CD1c-positive myeloid dendritic cell (primary cell): ENCODE measurements at regions not wholly inside any gene's neighbourhood (a gene's known extent, or its start where the extent isn't known, plus 50 kb on each side); places are given as distances from the start of the nearest gene placed in this dataset.
A peak's percentile ranks its signal among the peaks of the same experiment; 100 is the strongest.
"Not testable (repeated sequence)": the region's sequence is repeated elsewhere in the genome, so short reads cannot be mapped to it uniquely, and the experiment has no call there.

Experiments
- DNase-seq: peaks from one replicate; pipeline ENCODE4 v3.0.0-alpha.2; 2016; ENCODE audit errors: extremely low spot score

- no peak for DNase-seq
Measured at GRCh38 chr7:159209429-159209828, 64.8 kb upstream of the VIPR2 start.

DNA sequence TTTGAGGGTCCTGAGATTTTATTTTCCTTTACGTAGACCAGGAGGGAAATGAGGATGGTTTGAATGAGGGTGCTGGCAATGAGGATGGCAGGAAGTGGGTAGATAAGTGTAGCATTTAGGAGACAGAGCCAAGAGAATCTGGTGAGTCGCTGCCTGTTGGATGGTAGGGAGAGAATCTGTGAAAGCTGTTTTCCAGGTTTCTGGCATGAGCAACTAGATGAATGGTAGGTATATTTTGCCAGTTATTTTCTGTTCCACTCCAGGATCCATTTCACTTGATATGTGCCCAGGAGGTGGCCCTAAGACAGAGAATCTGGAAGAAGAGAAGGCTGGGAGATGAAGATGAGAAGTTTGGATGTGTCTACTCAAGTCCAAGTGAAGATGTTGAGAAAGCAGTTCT lies 63.3 kb upstream of the VIPR2 start:
- no peak for DNase-seq

DNA sequence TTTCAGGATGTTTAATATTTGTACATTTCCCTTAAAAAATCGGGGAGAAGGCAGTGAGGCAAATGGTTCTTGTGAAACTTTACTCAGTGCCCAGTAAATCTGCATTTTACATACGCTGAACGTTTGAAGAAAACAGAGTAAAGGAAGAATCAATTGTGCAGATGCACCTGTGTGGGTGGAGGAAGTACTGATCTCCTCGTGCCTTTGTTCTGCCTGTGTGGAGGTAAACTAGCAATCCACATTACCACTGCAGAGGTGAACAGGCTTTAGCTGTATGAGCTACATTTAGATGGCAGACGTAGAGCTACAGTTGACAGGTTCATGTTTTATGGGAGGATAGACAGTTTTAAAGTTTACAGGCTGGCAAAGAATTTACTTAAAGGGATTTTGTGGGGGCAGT lies 62.7 kb upstream of the VIPR2 start:
- DNase-seq, result no peak

DNA sequence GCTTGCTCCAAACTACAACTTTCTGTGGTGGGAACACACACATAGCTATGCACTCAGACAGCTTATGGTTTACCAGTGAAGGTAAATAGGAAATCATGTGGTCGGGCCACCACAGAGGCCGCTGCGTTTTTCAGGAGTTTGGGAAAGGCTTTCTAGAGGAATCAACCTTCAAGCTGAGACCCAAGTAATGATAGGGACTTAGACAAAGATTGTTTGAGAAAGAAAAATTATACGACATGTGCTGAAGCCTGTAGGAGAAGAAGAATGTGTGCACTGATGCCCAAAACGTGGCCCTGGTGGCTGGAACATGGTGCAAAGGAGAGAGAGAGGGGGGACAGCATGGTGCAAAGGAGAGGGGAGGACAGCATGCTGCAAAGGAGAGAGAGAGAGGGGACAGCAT lies 61.2 kb upstream of the VIPR2 start:
- no peak for DNase-seq

- no peak for DNase-seq
Measured at GRCh38 chr7:159204664-159205063, 60.0 kb upstream of the VIPR2 start.

- DNase-seq, result not testable (repeated sequence)
Measured at GRCh38 chr7:159203253-159203652, 58.6 kb upstream of the VIPR2 start.

GRCh38 chr7:159201722-159202330 lies 57.2 kb upstream of the VIPR2 start:
- no peak for DNase-seq

GRCh38 chr7:159200421-159200820 lies 55.8 kb upstream of the VIPR2 start:
- no peak for DNase-seq

- DNase-seq, result no peak
Measured at GRCh38 chr7:159198016-159198724, 53.5 kb upstream of the VIPR2 start.

GRCh38 chr7:159197066-159197975 lies 52.7 kb upstream of the VIPR2 start:
- peak; percentile 20 for DNase-seq

GRCh38 chr7:159196584-159196983 lies 51.9 kb upstream of the VIPR2 start:
- DNase-seq, result no peak

DNA sequence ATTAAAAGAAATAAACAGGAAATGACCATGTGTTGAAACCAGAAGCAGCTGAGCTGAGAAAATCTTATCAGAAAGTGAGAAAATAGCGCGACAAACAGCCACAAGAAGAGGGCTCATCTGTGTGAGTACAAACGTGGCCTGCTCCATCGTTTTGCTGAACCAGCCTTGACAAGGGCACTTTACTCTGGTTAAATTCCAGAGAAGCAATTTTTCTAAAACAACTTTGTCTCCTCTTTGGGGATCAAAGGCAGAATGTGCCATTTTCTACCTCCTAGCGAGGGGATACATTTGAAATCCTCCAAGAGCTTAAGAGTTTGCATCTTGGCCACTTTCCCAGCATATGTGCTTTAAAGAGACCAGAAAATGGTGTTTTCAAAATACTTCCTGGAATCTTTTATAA lies 51.3 kb upstream of the VIPR2 start:
- DNase-seq, result peak; percentile 4
